Trophoblast cell (in vitro differentiated cells and primary cell): ENCODE measurements at regions not wholly inside any gene's neighbourhood (a gene's known extent, or its start where the extent isn't known, plus 50 kb on each side); places are given as distances from the start of the nearest gene placed in this dataset.

Source experiments
- DNase-seq, 2 donors: peaks; one replicate each; pipeline ENCODE4 v3.0.0-alpha.2; 2016
- H2AFZ ChIP-seq: 2 replicates; pipeline ENCODE4 v1.6.1; 2013; ENCODE audit warnings: low read length, moderate library complexity, mild to moderate bottlenecking; ENCODE audit not compliant: insufficient read depth, poor library complexity
- H2AK5ac ChIP-seq: 2 replicates; pipeline ENCODE4 v1.6.1; 2013; ENCODE audit warnings: mild to moderate bottlenecking, low read length
- H2BK120ac ChIP-seq: 2 replicates; pipeline ENCODE4 v1.6.1; 2013; ENCODE audit warnings: low read length, mild to moderate bottlenecking, moderate library complexity; ENCODE audit not compliant: insufficient read depth, poor library complexity
- H2BK12ac ChIP-seq: 2 replicates; pipeline ENCODE4 v1.6.1; 2013; ENCODE audit warnings: mild to moderate bottlenecking, low read length, moderate library complexity
- H2BK5ac ChIP-seq: 2 replicates; pipeline ENCODE4 v1.6.1; 2013; ENCODE audit warnings: low read length, low read depth, moderate library complexity, mild to moderate bottlenecking; ENCODE audit not compliant: poor library complexity
- H3K14ac ChIP-seq: 2 replicates; pipeline ENCODE4 v1.6.1; 2013; ENCODE audit warnings: mild to moderate bottlenecking, low read length
- H3K18ac ChIP-seq: 2 replicates; pipeline ENCODE4 v1.6.1; 2013; ENCODE audit warnings: mild to moderate bottlenecking, low read length
- H3K23ac ChIP-seq: 2 replicates; pipeline ENCODE4 v1.6.1; 2013; ENCODE audit warnings: low read length
- H3K27ac ChIP-seq: 2 replicates; pipeline ENCODE4 v1.5.1; 2013; ENCODE audit warnings: low read depth, mild to moderate bottlenecking, inconsistent platforms, low read length, moderate library complexity
- H3K27me3 ChIP-seq: 2 replicates; pipeline ENCODE4 v1.6.1; 2013; ENCODE audit warnings: inconsistent platforms, mild to moderate bottlenecking, low read length, moderate library complexity; ENCODE audit not compliant: insufficient read depth
- H3K36me3 ChIP-seq, 2 experiments: 1 replicate in 1 of 2; 2 replicates in 1 of 2; pipeline ENCODE4 v1.6.1; 2013; ENCODE audit warnings: low read length in 2 of 2, mild to moderate bottlenecking in 2 of 2, moderate library complexity in 1 of 2; ENCODE audit not compliant: insufficient read depth in 2 of 2, control insufficient read depth in 1 of 2
- H3K4ac ChIP-seq: 2 replicates; pipeline ENCODE4 v1.6.1; 2013; ENCODE audit warnings: low read depth, mild to moderate bottlenecking, low read length, moderate library complexity
- H3K4me1 ChIP-seq, 2 experiments: 1 replicate in 1 of 2; 2 replicates in 1 of 2; pipeline ENCODE4 v1.6.1; 2013; ENCODE audit warnings: low read length in 2 of 2, mild to moderate bottlenecking in 2 of 2, moderate library complexity in 1 of 2; ENCODE audit not compliant: insufficient read depth in 2 of 2, control insufficient read depth in 1 of 2
- H3K4me2 ChIP-seq: 2 replicates; pipeline ENCODE4 v1.6.1; 2013; ENCODE audit warnings: inconsistent platforms, mild to moderate bottlenecking, low read length, moderate library complexity
- H3K4me3 ChIP-seq: 2 replicates; pipeline ENCODE4 v1.5.1; 2013; ENCODE audit warnings: mild to moderate bottlenecking, low read depth, low read length, inconsistent platforms
- H3K79me1 ChIP-seq: one replicate; pipeline ENCODE4 v1.6.1; 2013; ENCODE audit warnings: low read length
- H3K79me2 ChIP-seq: 2 replicates; pipeline ENCODE4 v1.6.1; 2013; ENCODE audit warnings: low read length, mild to moderate bottlenecking; ENCODE audit not compliant: control insufficient read depth, insufficient read depth, poor library complexity
- H3K9ac ChIP-seq: 2 replicates; pipeline ENCODE4 v1.6.1; 2013; ENCODE audit warnings: mild to moderate bottlenecking, low read length
- H3K9me3 ChIP-seq: 2 replicates; pipeline ENCODE4 v1.6.1; 2013; ENCODE audit warnings: low read depth, mild to moderate bottlenecking, control low read depth, inconsistent platforms, low read length; ENCODE audit not compliant: insufficient read depth
- H4K12ac ChIP-seq: 2 replicates; pipeline ENCODE4 v1.6.1; 2013; ENCODE audit warnings: low read depth, mild to moderate bottlenecking, low read length, moderate library complexity
- H4K8ac ChIP-seq: 2 replicates; pipeline ENCODE4 v1.6.1; 2013; ENCODE audit warnings: low read depth, mild to moderate bottlenecking, low read length, moderate library complexity
- H4K91ac ChIP-seq: one replicate; pipeline ENCODE4 v1.6.1; 2013; ENCODE audit warnings: low read depth, mild to moderate bottlenecking, low read length, moderate library complexity
- WGBS: extraction: QIAGEN DNeasy Blood & Tissue Kit; methylation state at CpG from one replicate; pipeline ENCODE4 v1.1.7; 2013; ENCODE audit warnings: missing lambda C conversion rate; ENCODE audit not compliant: insufficient read length, insufficient coverage; ENCODE audit errors: extremely low coverage; 5-methylcytosine and 5-hydroxymethylcytosine counted together

GRCh38 chr6:111973118-111973761 is 80.7 kb upstream of the CCN6 start:
- peak overlapping the region; percentile 37 for H2BK5ac ChIP-seq
- H3K4ac ChIP-seq = no peak overlapping the region
- H2AFZ ChIP-seq = peak overlapping the region; percentile 75
- H3K4me1 ChIP-seq = peaks cover 8 to 9% of the 10 kb centered on the region in 2 experiments
- peak overlapping the region; percentile 44 for H2BK120ac ChIP-seq
- WGBS = no CpG with 5 or more reads among the region's 12 CpGs
- peaks cover 9% of the 10 kb centered on the region for H3K79me1 ChIP-seq
- H4K8ac ChIP-seq = peak overlapping the region; percentile 3
- no peak overlapping the region for H3K14ac ChIP-seq
- peak overlapping the region; percentile 81 for H3K27ac ChIP-seq
- H3K79me2 ChIP-seq = no peaks in the 10 kb centered on the region
- peak overlapping the region; percentile 45 for H4K91ac ChIP-seq
- H2AK5ac ChIP-seq = no peak overlapping the region
- peak overlapping the region; percentile 5 for H3K4me2 ChIP-seq
- H3K9me3 ChIP-seq = no peaks in the 10 kb centered on the region
- H3K36me3 ChIP-seq = no peaks in the 10 kb centered on the region
- no peak overlapping the region for H3K9ac ChIP-seq
- H4K12ac ChIP-seq = no peak overlapping the region
- H3K27me3 ChIP-seq = no peaks in the 10 kb centered on the region
- no peak overlapping the region for H3K4me3 ChIP-seq
- peak; percentile 67 to 80 for DNase-seq
- no peak overlapping the region for H3K18ac ChIP-seq
- H3K23ac ChIP-seq = no peak overlapping the region
- H2BK12ac ChIP-seq = no peak overlapping the region

GRCh38 chr6:111973927-111974639 is 79.8 kb upstream of the CCN6 start:
- H3K79me1 ChIP-seq = peaks cover 9% of the 10 kb centered on the region
- no peak overlapping the region for H3K4ac ChIP-seq
- no peak overlapping the region for H4K8ac ChIP-seq
- H3K79me2 ChIP-seq = no peaks in the 10 kb centered on the region
- no peaks in the 10 kb centered on the region for H3K27me3 ChIP-seq
- H4K91ac ChIP-seq = no peak overlapping the region
- no CpG with 5 or more reads among the region's 5 CpGs for whole genome bisulfite sequencing
- no peak overlapping the region for H3K23ac ChIP-seq
- no peaks in the 10 kb centered on the region for H3K36me3 ChIP-seq
- no peak overlapping the region for H2AFZ ChIP-seq
- H3K14ac ChIP-seq = no peak overlapping the region
- no peak overlapping the region for H3K18ac ChIP-seq
- no peak overlapping the region for H3K27ac ChIP-seq
- no peak for DNase-seq
- H3K4me2 ChIP-seq = no peak overlapping the region
- H2AK5ac ChIP-seq = no peak overlapping the region
- H4K12ac ChIP-seq = no peak overlapping the region
- H2BK12ac ChIP-seq = no peak overlapping the region
- H3K4me1 ChIP-seq = peaks cover 9 to 12% of the 10 kb centered on the region in 2 experiments
- no peak overlapping the region for H2BK5ac ChIP-seq
- no peaks in the 10 kb centered on the region for H3K9me3 ChIP-seq
- H3K9ac ChIP-seq = no peak overlapping the region
- H2BK120ac ChIP-seq = no peak overlapping the region
- H3K4me3 ChIP-seq = no peak overlapping the region

- Histone ChIP-seq H2BK5ac (no peak overlapping the region), H3K14ac (no peak overlapping the region)
- no CpG with 5 or more reads among the region's 6 CpGs for WGBS
Observed at GRCh38 chr6:111975466-111975865, 78.4 kb upstream of the CCN6 start.

GRCh38 chr6:111976139-111976538 is 77.8 kb upstream of the CCN6 start:
- Histone ChIP-seq H3K4ac (no peak overlapping the region), H4K8ac (no peak overlapping the region), H3K36me3 (no peaks in the 10 kb centered on the region), H3K9me3 (no peaks in the 10 kb centered on the region), H2AK5ac (no peak overlapping the region), H3K9ac (no peak overlapping the region), H3K27me3 (no peaks in the 10 kb centered on the region), H3K27ac (no peak overlapping the region), H2AFZ (no peak overlapping the region), H4K12ac (no peak overlapping the region), H3K18ac (no peak overlapping the region), H3K4me2 (no peak overlapping the region), H3K79me2 (no peaks in the 10 kb centered on the region), H2BK12ac (no peak overlapping the region), H3K23ac (no peak overlapping the region), H3K79me1 (peaks cover 14% of the 10 kb centered on the region), H3K14ac (no peak overlapping the region), H2BK5ac (no peak overlapping the region), H2BK120ac (no peak overlapping the region), H4K91ac (no peak overlapping the region), H3K4me3 (no peak overlapping the region), H3K4me1 (peaks cover 11 to 15% of the 10 kb centered on the region in 2 experiments)
- WGBS = no CpG with 5 or more reads among the region's 2 CpGs
- no peak for DNase-seq

More at GRCh38 chr6:111975466-111975865, 78.4 kb upstream of the CCN6 start:
- H3K4me3 ChIP-seq = no peak overlapping the region
- H2AFZ ChIP-seq = no peak overlapping the region
- no peak overlapping the region for H3K9ac ChIP-seq
- H4K8ac ChIP-seq = no peak overlapping the region
- H3K4me1 ChIP-seq = peaks cover 11 to 15% of the 10 kb centered on the region in 2 experiments
- no peak overlapping the region for H3K4ac ChIP-seq
- no peaks in the 10 kb centered on the region for H3K36me3 ChIP-seq
- no peak overlapping the region for H3K4me2 ChIP-seq
- H3K27me3 ChIP-seq = no peaks in the 10 kb centered on the region
- H3K9me3 ChIP-seq = no peaks in the 10 kb centered on the region
- H2BK12ac ChIP-seq = peak overlapping the region; percentile 53
- no peak overlapping the region for H2BK120ac ChIP-seq
- no peak overlapping the region for H3K18ac ChIP-seq
- peak overlapping the region; percentile 28 for H4K91ac ChIP-seq
- no peak overlapping the region for H3K27ac ChIP-seq
- H4K12ac ChIP-seq = no peak overlapping the region
- no peaks in the 10 kb centered on the region for H3K79me2 ChIP-seq
- H3K23ac ChIP-seq = no peak overlapping the region
- H2AK5ac ChIP-seq = no peak overlapping the region
- peaks cover 9% of the 10 kb centered on the region for H3K79me1 ChIP-seq
- no peak for DNase-seq
